HEK293 (cell line): ENCODE measurements at regions not wholly inside any gene's neighbourhood (a gene's known extent, or its start where the extent isn't known, plus 50 kb on each side); places are given as distances from the start of the nearest gene placed in this dataset.

Source experiments
- ZNF10 ChIP-seq: fragments of 450-650 bp; formaldehyde crosslinking; IDR thresholded peaks from 2 replicates; pipeline ENCODE4 v1.5.1; 2017; ENCODE audit warnings: missing biosample characterization, missing genetic modification characterization
- ZNF24 ChIP-seq: fragments of 450-650 bp; formaldehyde crosslinking; IDR thresholded peaks from 2 replicates; pipeline ENCODE4 v1.5.1; 2016; ENCODE audit warnings: missing biosample characterization, missing genetic modification characterization
- ZNF670 ChIP-seq: fragments of 450-650 bp; formaldehyde crosslinking; IDR thresholded peaks from 2 replicates; pipeline ENCODE4 v1.5.1; 2016; ENCODE audit warnings: missing biosample characterization, missing genetic modification characterization, low read depth
- ZNF792 ChIP-seq: fragments of 450-650 bp; formaldehyde crosslinking; IDR thresholded peaks from 2 replicates; pipeline ENCODE4 v1.5.1; 2016; ENCODE audit warnings: missing biosample characterization, missing genetic modification characterization
- TF ChIP-seq, protein P1 (sequence below): fragments of 450-650 bp; formaldehyde crosslinking; IDR thresholded peaks from 2 replicates; pipeline ENCODE4; 2016; ENCODE audit warnings: missing biosample characterization, missing genetic modification characterization
- TF ChIP-seq, protein P2 (sequence below): fragments of 450-650 bp; formaldehyde crosslinking; IDR thresholded peaks from 2 replicates; pipeline ENCODE4 v1.5.1; 2017; ENCODE audit warnings: missing biosample characterization, missing genetic modification characterization
- TF ChIP-seq, protein P3 (sequence below): fragments of 450-650 bp; formaldehyde crosslinking; IDR thresholded peaks from 2 replicates; pipeline ENCODE4 v1.5.1; 2016; ENCODE audit warnings: missing biosample characterization, missing genetic modification characterization

DNA sequence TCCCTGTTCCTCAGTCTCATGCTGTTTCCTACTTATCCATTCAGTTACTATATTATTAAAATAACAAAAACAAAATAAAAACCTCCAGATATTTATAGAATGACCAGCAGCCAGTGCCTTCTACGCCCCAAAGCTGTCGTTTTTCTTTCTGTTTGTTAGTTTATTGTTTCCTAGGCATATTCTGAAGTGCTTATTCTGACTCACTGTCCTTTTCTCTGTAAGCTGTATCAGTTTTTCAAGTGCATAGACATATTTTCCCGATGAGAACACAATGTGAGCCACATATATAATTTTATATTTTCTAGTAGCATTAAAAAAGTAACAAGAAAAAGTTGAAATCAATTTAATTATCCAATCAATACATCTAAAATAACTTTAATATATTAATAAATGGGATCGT is 2158.6 kb upstream of the TENM3 start:
- TF ChIP-seq, protein P1, sequence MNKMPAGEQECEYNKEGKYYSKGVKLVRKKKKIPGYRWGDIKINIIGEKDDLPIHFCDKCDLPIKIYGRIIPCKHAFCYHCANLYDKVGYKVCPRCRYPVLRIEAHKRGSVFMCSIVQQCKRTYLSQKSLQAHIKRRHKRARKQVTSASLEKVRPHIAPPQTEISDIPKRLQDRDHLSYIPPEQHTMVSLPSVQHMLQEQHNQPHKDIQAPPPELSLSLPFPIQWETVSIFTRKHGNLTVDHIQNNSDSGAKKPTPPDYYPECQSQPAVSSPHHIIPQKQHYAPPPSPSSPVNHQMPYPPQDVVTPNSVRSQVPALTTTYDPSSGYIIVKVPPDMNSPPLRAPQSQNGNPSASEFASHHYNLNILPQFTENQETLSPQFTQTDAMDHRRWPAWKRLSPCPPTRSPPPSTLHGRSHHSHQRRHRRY (tag by site-specific recombination): no peak
- TF ChIP-seq, protein P2, sequence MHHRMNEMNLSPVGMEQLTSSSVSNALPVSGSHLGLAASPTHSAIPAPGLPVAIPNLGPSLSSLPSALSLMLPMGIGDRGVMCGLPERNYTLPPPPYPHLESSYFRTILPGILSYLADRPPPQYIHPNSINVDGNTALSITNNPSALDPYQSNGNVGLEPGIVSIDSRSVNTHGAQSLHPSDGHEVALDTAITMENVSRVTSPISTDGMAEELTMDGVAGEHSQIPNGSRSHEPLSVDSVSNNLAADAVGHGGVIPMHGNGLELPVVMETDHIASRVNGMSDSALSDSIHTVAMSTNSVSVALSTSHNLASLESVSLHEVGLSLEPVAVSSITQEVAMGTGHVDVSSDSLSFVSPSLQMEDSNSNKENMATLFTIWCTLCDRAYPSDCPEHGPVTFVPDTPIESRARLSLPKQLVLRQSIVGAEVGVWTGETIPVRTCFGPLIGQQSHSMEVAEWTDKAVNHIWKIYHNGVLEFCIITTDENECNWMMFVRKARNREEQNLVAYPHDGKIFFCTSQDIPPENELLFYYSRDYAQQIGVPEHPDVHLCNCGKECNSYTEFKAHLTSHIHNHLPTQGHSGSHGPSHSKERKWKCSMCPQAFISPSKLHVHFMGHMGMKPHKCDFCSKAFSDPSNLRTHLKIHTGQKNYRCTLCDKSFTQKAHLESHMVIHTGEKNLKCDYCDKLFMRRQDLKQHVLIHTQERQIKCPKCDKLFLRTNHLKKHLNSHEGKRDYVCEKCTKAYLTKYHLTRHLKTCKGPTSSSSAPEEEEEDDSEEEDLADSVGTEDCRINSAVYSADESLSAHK (tag by site-specific recombination): no peak
- no peak for TF ChIP-seq ZNF670 (tag by site-specific recombination)
- TF ChIP-seq, protein P3, sequence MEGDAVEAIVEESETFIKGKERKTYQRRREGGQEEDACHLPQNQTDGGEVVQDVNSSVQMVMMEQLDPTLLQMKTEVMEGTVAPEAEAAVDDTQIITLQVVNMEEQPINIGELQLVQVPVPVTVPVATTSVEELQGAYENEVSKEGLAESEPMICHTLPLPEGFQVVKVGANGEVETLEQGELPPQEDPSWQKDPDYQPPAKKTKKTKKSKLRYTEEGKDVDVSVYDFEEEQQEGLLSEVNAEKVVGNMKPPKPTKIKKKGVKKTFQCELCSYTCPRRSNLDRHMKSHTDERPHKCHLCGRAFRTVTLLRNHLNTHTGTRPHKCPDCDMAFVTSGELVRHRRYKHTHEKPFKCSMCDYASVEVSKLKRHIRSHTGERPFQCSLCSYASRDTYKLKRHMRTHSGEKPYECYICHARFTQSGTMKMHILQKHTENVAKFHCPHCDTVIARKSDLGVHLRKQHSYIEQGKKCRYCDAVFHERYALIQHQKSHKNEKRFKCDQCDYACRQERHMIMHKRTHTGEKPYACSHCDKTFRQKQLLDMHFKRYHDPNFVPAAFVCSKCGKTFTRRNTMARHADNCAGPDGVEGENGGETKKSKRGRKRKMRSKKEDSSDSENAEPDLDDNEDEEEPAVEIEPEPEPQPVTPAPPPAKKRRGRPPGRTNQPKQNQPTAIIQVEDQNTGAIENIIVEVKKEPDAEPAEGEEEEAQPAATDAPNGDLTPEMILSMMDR (tag by site-specific recombination): no peak
- TF ChIP-seq ZNF10: no peak
- no peak for TF ChIP-seq ZNF792 (tag by site-specific recombination)
- TF ChIP-seq ZNF24 (tag by site-specific recombination): no peak
